HEK293T (cell line): ENCODE measurements at regions not wholly inside any gene's neighbourhood (a gene's known extent, or its start where the extent isn't known, plus 50 kb on each side); places are given as distances from the start of the nearest gene placed in this dataset.

Experiments
- L3MBTL2 ChIP-seq: fragments of 450-650 bp; conservative IDR thresholded peaks from 2 replicates; pipeline ENCODE4 v1.6.1; 2016; ENCODE audit warnings: mild to moderate bottlenecking
- SUZ12 ChIP-seq: fragments of 450-650 bp; IDR thresholded peaks from 2 replicates; pipeline ENCODE4 v1.6.1; 2016; ENCODE audit warnings: mild to moderate bottlenecking

- TF ChIP-seq L3MBTL2: no peak
- TF ChIP-seq SUZ12: no peak
These were observed 129.0 kb upstream of the STX18 start for GRCh38 chr4:4670869-4671268.
